ENCODE measurements at regions not wholly inside any gene's neighbourhood (a gene's known extent, or its start where the extent isn't known, plus 50 kb on each side); places are given as distances from the start of the nearest gene placed in this dataset.

GRCh38 chr2:43098539-43098938, 127.9 kb downstream of the ZFP36L2 start:
- Histone ChIP-seq H3K36me3 (no peaks in the 10 kb centered on the region), H3K9me3 (ENCODE audit: severe bottlenecking) (peaks cover 5% of the 10 kb centered on the region), H3K27ac (no peak overlapping the region), H3K4me3 (ENCODE audit: low read depth, low read length) (no peak overlapping the region), H3K27me3 (ENCODE audit: insufficient read depth, low read depth, severe bottlenecking) (no peaks in the 10 kb centered on the region)
- no peak for DNase-seq
- TF ChIP-seq CTCF (IDR thresholded peaks at IDR 0.05; ENCODE audit: low read depth, low read length) = no peak

GRCh38 chr2:43097644-43098408, 128.6 kb downstream of the ZFP36L2 start:
- no peak for DNase-seq
- H3K27ac ChIP-seq = no peak overlapping the region
- peaks cover 5% of the 10 kb centered on the region for H3K9me3 ChIP-seq (ENCODE audit: severe bottlenecking)
- no peaks in the 10 kb centered on the region for H3K36me3 ChIP-seq
- no peak for TF ChIP-seq CTCF (IDR thresholded peaks at IDR 0.05; ENCODE audit: low read depth, low read length)
- H3K27me3 ChIP-seq (ENCODE audit: insufficient read depth, low read depth, severe bottlenecking) = no peaks in the 10 kb centered on the region
- no peak overlapping the region for H3K4me3 ChIP-seq (ENCODE audit: low read depth, low read length)

GRCh38 chr2:43095533-43096295, 130.7 kb downstream of the ZFP36L2 start:
- no peaks in the 10 kb centered on the region for H3K36me3 ChIP-seq
- H3K27me3 ChIP-seq (ENCODE audit: insufficient read depth, low read depth, severe bottlenecking) = no peaks in the 10 kb centered on the region
- H3K4me3 ChIP-seq (ENCODE audit: low read depth, low read length) = no peak overlapping the region
- H3K9me3 ChIP-seq (ENCODE audit: severe bottlenecking) = peaks cover 10% of the 10 kb centered on the region
- no peak for DNase-seq
- no peak overlapping the region for H3K27ac ChIP-seq
- TF ChIP-seq CTCF (IDR thresholded peaks at IDR 0.05; ENCODE audit: low read depth, low read length) = no peak

GRCh38 chr2:43092520-43093179, 133.8 kb downstream of the ZFP36L2 start:
- peaks cover 13% of the 10 kb centered on the region for H3K9me3 ChIP-seq (ENCODE audit: severe bottlenecking)
- DNase-seq = no peak
- no peak for TF ChIP-seq CTCF (IDR thresholded peaks at IDR 0.05; ENCODE audit: low read depth, low read length)
- no peaks in the 10 kb centered on the region for H3K27me3 ChIP-seq (ENCODE audit: insufficient read depth, low read depth, severe bottlenecking)
- no peak overlapping the region for H3K4me3 ChIP-seq (ENCODE audit: low read depth, low read length)
- H3K36me3 ChIP-seq = no peaks in the 10 kb centered on the region
- H3K27ac ChIP-seq = no peak overlapping the region

GRCh38 chr2:43090317-43090716, 136.1 kb downstream of the ZFP36L2 start:
- H3K9me3 ChIP-seq (ENCODE audit: severe bottlenecking) = peaks cover 8% of the 10 kb centered on the region
- no peak overlapping the region for H3K4me3 ChIP-seq (ENCODE audit: low read depth, low read length)
- TF ChIP-seq CTCF (IDR thresholded peaks at IDR 0.05; ENCODE audit: low read depth, low read length) = no peak
- no peak for DNase-seq
- H3K27me3 ChIP-seq (ENCODE audit: insufficient read depth, low read depth, severe bottlenecking) = no peaks in the 10 kb centered on the region
- H3K27ac ChIP-seq = no peak overlapping the region
- H3K36me3 ChIP-seq = no peaks in the 10 kb centered on the region

All from WERI-Rb-1 (cell line).